ENCODE measurements at regions not wholly inside any gene's neighbourhood (a gene's known extent, or its start where the extent isn't known, plus 50 kb on each side); places are given as distances from the start of the nearest gene placed in this dataset.

DNA sequence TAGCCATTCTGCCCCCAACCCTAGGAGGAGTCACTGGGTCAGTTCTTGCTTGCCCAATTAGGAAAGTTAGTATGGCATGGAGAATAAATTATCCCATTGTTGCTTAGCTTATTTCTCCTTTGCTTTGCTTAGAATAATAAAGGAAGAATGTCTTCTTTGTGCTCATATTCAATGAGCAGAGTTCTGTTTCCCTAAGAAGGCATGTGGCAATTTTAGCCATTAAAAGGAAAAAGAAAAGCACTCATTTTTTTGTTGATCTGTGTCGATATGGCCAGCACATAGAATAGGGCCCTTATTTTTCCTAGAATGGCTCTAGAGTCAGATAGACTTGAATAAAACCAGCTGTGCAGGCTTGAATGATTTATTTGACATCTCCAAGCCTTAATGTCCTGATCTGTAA lies 166.4 kb upstream of the PPARGC1A start:
- H4K91ac ChIP-seq (replicated peaks; ENCODE audit: insufficient read length, low read length) = no peak overlapping the region
- POLR2A ChIA-PET (ENCODE audit: partially characterized antibody) = no interaction called here

More for the DNA sequence above, 166.4 kb upstream of the PPARGC1A start:
- no peak overlapping the region for H4K8ac ChIP-seq (ENCODE audit: extremely low read depth, insufficient read depth, low read length)
- WGBS, 2 experiments (ENCODE audit: extremely low coverage in 1 of 2, insufficient coverage in 1 of 2, insufficient read length in 1 of 2, insufficient replicate concordance in 2 of 2, low coverage in 1 of 2, low lambda C conversion rate in 2 of 2, missing lambda C conversion rate in 1 of 2) = 92% methylated on average over 1 of the region's 1 CpG; no CpG with 5 or more reads in 1 of the 2 experiments
- H4K20me1 ChIP-seq (replicated peaks in 1 of 2; ENCODE audit: control insufficient read depth in 1 of 2, insufficient read depth in 2 of 2, low read length in 2 of 2) = no peaks in the 10 kb centered on the region
- no peaks in the 10 kb centered on the region; a peak in 1 of 8 replicates for H3K36me3 ChIP-seq (ENCODE audit: control insufficient read depth in 2 of 4, insufficient read depth in 4 of 4, low read length in 3 of 4)
- H3K27me3 ChIP-seq (replicated peaks in 1 of 4; ENCODE audit: control insufficient read depth in 3 of 4, extremely low read depth in 1 of 4, insufficient read depth in 3 of 4, low read length in 3 of 4) = no peaks in the 10 kb centered on the region
- H3K4me1 ChIP-seq (replicated peaks in 1 of 4; ENCODE audit: control insufficient read depth in 3 of 4, insufficient read depth in 4 of 4, low read length in 3 of 4) = no peaks in the 10 kb centered on the region
- no peak overlapping the region for H3K18ac ChIP-seq (ENCODE audit: extremely low read depth, low read length)
- FAIRE-seq = no peak
- no peak overlapping the region for H2BK15ac ChIP-seq (ENCODE audit: low read length)
- H3K23ac ChIP-seq (ENCODE audit: insufficient read length) = no peak overlapping the region
- no peak overlapping the region for H3K27ac ChIP-seq (ENCODE audit: low read depth, low read length)
- H3K56ac ChIP-seq (replicated peaks; ENCODE audit: insufficient read length, low read depth, low read length) = no peak overlapping the region
- H3K14ac ChIP-seq (ENCODE audit: insufficient read length) = no peak overlapping the region
- no peak overlapping the region for H3K4ac ChIP-seq (replicated peaks; ENCODE audit: insufficient read length, low read depth, low read length)
- no peak overlapping the region for H3K9ac ChIP-seq (replicated peaks in 1 of 4; ENCODE audit: extremely low read depth in 1 of 4, low read depth in 3 of 4, low read length in 3 of 4)
- no peak overlapping the region for H3K4me2 ChIP-seq (ENCODE audit: insufficient read depth in 1 of 2, low read depth in 2 of 2, low read length in 2 of 2)
- H2BK12ac ChIP-seq (ENCODE audit: low read depth, low read length) = no peak overlapping the region
- H3K23me2 ChIP-seq (ENCODE audit: low read depth, low read length) = no peaks in the 10 kb centered on the region
- no peak for DNase-seq (ENCODE audit: low read depth in 1 of 2, low spot score in 2 of 2)
- CTCF ChIA-PET (ENCODE audit: partially characterized antibody) = interaction anchor here (1.0 to 1.3 kb wide), 2 partner anchors 17 to 90 kb away, joined by 3 to 5 read pairs; no protein-coding TSS in a partner anchor
- no peak overlapping the region for H2BK120ac ChIP-seq (replicated peaks; ENCODE audit: low read depth, low read length)
- no peak overlapping the region for H2BK20ac ChIP-seq (ENCODE audit: low read length)
- H4K5ac ChIP-seq (ENCODE audit: insufficient read length, low read depth, low read length) = no peak overlapping the region
- no peaks in the 10 kb centered on the region for H3K79me2 ChIP-seq (ENCODE audit: control insufficient read depth in 1 of 2, insufficient read depth in 2 of 2, low read length in 2 of 2)
- H3K4me3 ChIP-seq (ENCODE audit: extremely low read depth in 1 of 4, insufficient read depth in 2 of 4, low read depth in 3 of 4, low read length in 4 of 4) = no peak overlapping the region
- H2BK5ac ChIP-seq (ENCODE audit: low read depth, low read length) = no peak overlapping the region
- H2AK5ac ChIP-seq (ENCODE audit: low read depth, low read length) = no peak overlapping the region
- no peaks in the 10 kb centered on the region for H3K9me3 ChIP-seq (ENCODE audit: insufficient read depth in 2 of 2, low read depth in 1 of 2, low read length in 1 of 2)
- H3K79me1 ChIP-seq (ENCODE audit: low read depth, low read length) = no peaks in the 10 kb centered on the region
- no peak overlapping the region for H2AFZ ChIP-seq (ENCODE audit: low read length)
- TF ChIP-seq RXRA (IDR thresholded peaks at IDR 0.05; ENCODE audit: insufficient read depth, low read depth, low read length) (no peak), CBX8 (IDR thresholded peaks at IDR 0.05; ENCODE audit: borderline replicate concordance, low read depth, low read length) (no peak), BACH1 (IDR thresholded peaks at IDR 0.05; ENCODE audit: low read length) (no peak), GABPA (IDR thresholded peaks at IDR 0.05; ENCODE audit: borderline replicate concordance, insufficient read depth, low read length) (no peak), RFX5 (IDR thresholded peaks at IDR 0.05; ENCODE audit: borderline replicate concordance, low read depth, low read length) (no peak), KDM5A (IDR thresholded peaks at IDR 0.05; ENCODE audit: low read length) (no peak), JUND (IDR thresholded peaks at IDR 0.05; ENCODE audit: low read length) (no peak)
- TF ChIP-seq, protein P1, sequence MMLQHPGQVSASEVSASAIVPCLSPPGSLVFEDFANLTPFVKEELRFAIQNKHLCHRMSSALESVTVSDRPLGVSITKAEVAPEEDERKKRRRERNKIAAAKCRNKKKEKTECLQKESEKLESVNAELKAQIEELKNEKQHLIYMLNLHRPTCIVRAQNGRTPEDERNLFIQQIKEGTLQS (IDR thresholded peaks at IDR 0.05; ENCODE audit: insufficient read depth, low read depth, low read length) = no peak
